ENCODE measurements at regions not wholly inside any gene's neighbourhood (a gene's known extent, or its start where the extent isn't known, plus 50 kb on each side); places are given as distances from the start of the nearest gene placed in this dataset.

DNA sequence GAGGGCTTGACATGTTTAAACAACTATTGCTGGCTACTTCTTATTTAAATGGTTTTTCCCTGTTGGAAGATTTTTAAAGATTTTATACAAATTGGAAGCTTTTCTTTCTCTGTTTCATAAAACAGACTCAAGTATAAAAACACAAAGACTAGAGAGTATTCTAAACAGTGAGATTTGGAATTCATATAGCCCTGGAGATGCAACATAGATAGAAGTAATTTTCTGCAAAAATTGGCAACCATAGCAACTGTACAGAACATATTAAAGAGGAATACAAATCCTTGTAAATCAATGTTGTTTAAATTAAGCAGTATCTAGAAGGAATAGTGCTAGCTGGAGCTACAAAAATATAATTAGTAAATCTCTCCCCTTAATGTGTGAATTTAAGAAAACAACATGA, 2612.9 kb upstream of the PCDH20 start:
- DNase-seq = no peak

DNA sequence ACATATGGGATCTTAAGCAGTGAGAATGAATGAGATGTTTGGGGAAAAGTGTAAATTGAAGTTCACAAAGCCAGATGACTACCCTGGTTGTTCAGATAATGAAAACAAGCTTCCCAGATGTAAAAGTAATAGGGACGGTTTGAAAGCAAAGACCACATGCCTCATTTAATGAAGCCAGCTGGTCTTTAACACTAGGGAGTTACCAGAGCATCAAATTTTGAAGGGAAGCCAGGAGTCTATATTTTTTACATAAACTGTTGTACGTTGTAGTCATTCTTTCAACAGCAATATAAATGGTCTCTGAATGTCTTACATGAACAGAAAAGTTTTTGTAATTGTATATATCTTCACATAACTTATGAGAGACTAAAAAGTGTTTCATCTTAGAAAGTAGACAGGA, 2604.5 kb upstream of the PCDH20 start:
- DNase-seq = no peak

DNA sequence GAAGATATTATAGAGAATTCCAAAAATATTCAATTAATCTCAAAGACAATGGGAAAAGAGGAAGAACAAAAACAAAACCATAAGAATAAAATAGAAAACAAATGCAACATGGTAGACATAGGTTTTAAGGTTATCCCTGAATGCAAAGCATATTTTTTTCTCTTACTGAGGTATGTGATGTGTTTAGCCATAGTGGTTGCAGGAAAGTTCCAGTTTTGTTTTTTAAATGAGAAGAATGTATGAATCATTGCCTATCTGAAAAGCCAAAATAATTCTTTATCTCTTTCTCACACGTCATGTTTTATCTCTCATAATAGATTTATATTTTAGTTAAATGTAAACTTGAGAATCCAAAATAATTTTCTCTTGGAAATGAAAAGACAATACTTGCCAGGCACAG, 2591.7 kb upstream of the PCDH20 start:
- DNase-seq = no peak

DNA sequence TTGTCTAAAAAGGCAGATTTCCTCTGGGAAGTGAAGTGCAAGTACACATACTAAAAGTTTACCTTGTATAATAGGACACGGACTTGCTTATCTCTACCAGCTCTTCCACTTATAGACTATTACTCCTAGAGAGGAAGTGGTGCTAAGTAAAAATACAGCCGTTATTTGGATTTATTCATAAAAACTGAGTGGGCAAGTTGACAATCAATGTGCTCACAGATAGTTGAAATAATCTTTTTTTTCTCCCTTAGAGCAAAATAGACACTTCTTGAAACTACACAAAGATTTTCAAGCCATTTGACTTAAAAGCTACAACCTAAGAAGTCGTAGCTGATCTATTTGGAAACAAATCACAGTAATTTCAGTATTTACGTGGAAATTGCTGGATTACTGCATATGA, 2584.7 kb upstream of the PCDH20 start:
- no peak for DNase-seq

DNA sequence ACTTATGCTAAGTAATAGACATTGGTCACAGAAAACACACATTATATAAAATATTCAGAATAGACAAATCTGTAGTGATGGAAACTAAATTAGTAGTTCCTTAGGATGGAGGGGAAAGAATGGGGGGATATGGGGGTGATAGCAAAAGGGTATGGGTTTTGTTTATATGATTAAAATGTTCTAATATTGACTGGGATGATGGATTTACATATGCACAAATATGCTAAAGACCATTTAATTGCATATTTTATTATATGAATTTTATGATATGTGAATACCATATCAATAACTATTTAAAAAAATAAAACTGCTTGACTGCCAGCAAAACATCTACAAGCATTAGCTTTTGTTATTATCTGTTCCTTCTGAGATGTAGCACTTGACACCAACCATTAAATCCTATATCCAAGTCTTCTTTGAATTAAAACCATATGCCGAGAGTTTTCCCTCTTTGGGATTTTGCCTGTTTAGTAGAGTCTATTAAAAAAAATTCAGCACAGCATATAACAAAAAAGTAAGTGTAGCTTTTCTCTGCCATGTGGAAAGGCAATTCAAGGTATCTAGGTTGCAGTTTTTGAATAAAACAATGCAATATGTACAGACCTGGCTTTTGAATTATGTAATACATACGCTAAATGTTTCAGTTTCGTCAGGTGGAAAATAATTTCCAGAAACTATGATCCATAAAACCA, 2584.1 kb upstream of the PCDH20 start:
- no peak for DNase-seq

DNA sequence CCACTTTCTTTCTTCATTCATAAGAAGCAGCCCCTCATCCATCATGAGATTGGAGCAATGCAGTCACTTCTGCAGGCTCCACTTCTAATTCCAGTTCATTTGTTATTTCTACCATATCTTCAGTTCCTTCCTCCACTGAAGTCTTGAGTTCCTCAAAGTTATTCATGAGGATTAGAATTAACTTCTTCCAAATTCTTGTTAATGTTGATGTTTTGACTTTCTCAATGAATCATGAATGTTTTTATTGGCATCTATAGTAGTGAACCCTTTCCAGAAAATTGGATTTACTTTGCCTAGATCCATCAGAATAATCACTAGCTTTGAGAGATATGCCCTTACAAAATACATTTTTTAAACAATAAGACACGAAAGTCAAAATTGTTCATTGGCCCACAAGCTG, 2567.7 kb upstream of the PCDH20 start:
- DNase-seq = no peak

DNA sequence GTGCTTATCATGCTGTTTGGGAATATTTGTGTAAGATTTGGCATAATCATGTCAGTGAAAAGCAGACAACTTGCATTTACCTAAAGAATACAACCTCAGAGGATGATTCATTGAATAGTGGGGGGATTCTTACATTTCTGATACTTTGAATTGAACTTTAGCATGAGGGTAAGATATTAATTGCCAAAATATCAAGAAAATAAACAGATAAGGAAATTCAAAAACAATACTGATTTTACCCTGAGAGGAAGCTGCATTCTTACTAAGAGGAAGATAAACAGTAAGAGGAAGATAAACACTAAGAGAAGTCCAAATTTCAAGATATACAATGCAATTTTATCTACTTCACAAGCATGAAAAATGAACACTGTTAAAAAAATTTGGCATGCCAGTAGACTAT, 2564.3 kb upstream of the PCDH20 start:
- DNase-seq = no peak

DNA sequence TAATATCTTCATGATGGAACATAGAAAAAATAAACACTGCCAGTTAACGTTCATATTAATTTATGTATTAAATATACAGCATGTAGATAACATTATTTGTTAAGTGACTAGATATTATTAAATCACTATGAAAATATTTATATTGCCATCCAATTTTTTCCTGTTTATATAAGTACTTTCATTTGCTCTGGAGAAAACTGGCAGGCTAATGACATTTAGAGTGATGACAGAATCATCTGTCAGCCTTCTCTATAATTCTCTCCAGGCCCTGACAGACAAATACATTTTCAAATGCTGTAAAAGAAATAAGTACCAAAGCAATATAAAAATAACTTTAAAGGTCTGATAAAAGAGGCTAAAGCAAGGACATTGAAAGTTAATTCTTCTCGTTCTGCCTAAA, 2556.7 kb upstream of the PCDH20 start:
- no peak for DNase-seq

DNA sequence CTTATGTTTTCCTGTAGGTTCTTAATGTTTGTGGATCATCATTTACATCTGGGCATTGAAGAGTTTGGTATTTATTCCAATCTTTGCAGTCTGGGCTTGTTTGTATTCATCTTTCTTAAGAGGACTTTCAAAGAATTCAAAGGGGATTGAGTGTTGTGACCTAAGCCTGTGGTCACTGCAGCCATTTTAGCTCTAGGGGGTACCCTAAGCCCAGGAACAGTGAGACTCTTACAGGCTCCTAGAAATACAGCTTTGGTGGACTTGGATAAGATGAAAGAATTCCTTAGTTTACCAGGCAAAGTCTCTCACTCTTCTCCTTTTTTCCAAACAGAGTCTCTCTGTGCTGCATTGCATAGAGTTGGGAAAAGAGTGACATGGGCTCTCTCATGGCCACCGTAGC, 2539.0 kb upstream of the PCDH20 start:
- DNase-seq = no peak

DNA sequence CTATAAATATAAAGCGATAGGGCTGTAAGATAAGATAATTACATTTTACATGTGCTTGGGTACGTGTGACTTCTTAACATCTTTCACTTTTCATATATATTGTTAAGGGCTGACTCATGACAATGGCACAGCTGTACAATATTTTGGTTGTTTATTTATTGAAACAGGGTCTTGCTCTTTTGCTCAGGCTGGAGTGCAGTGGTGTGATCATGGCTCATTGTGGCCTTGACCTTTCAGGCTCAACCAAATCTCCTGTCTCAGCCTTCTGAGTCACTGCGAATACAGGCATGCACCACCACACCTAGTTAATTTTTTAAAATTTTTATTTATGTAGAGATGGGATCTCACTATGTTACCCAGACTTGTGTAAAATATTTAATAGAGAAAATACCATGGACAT, 2532.4 kb upstream of the PCDH20 start:
- no peak for DNase-seq

DNA sequence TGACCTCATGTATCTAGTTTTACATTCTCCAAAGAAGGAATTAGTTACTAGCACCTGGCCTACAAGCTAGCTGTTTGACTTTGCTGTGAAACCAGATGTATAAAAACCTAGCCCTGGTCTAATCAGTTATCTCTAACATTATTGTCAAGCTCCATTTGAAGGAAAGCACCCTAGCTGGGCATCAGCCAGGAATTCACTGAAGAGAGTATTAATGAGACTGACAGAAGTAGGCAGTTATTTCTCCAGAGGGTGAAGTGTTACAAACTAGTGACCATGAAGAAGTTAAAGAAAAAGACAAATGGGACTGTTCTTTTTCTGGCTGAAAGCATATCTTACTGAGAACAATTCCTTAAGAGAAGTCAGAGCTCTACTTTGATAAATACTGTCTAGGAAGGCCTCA, 2529.3 kb upstream of the PCDH20 start:
- DNase-seq = no peak

DNA sequence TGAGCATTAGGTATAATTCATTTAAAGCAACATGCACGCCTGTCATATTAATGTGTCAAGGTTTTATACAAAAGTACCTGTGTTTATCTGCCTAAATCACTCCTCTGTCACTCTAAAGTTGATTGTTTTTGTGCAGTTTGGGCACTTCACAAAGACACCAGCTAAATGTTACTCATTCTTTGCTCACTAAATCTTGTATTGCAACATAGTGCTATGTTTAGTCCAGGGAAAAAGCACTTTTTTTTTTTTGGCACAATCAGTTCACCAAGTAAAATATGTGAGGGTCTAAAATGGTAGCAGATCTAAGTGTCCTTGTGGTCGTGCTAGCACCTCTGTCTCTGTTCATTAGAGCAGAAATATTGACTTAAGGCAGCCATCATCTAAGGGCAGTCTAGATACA, 2526.7 kb upstream of the PCDH20 start:
- no peak for DNase-seq

DNA sequence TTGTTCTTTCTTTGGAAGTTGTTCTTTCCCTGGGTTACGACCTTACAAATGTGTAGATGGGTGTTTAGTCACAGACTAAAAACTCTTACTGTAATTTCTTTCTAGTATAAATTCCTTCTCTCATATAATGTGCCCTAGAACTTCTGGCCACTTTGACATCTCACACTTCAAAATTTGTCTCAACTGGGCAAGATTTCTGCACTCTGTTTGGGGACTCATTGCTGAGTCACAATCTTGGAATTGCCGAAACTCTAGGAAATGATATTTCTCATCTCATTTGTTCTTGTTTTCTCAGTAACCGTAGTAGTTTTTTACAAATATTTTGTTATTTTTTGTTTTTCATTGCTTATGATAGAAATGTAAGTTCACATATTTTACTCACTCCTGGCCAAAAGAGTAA, 2523.2 kb upstream of the PCDH20 start:
- DNase-seq = no peak

DNA sequence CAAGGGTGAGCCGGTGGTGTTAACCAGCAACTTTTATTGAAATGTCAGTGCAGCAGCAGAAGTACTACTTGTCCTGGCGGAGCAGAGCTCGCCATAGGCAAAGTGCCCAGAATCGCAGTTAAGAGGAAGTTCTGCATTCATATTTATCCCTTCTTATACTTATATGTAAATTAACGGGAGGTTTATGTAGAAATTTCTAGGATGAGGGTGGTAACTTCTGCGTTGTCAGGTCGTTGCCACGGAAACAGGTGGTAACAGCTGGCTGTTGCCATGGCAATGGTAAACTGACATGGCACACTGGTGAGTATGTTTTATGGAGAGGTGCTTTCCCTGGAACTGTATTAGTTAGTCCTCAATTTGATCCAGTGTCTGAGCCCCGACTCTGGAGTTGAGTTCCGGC, 2494.9 kb upstream of the PCDH20 start:
- no peak for DNase-seq

DNA sequence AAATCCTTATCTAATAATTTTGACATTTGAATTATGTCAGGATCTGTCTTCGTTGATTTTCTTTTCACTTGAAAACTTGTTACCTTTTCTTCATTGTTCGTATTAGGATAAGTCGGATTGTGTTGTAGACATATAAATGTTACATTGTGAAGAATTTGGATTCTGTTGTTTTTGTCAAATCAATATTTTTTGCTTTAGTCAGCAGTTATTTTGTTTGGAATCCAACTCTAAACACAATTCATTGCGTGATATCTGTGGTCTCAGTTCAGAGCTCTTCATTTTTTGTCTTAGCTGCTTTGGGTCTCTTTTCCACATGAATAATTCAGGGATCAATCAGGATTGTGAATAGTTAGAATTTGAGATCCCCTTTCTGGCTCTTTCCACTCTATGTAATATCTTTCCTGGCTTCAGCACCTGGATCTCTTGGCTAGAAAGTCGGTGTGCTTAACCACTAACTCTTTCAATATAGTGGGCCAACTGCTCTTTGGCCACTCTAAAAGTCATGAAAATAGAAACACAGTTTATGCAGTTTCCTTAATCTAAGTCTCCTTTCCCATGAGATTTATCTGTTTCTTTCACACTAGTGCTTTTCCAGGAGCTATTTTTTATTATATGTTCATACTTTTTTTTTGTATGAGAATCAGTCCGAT, 2494.2 kb upstream of the PCDH20 start:
- no peak for DNase-seq

DNA sequence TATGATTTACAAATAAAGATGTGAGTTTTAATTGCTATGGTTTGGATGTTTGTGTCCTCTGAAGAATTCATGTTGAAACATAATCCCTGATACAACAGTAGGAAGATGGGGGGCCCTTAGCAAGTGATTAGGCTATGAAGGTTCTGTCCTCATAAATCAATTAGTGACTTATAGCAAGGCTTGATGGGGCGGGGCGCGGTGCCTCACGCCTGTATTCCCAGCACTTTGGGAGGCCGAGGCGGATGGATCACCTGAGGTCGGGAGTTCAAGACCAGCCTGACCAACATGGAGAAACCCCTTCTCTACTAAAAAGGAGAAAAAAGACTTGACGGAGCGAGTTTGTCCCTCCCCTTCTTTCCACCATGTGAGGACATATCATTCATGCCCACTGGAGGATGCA, 2486.5 kb upstream of the PCDH20 start:
- no peak for DNase-seq

DNA sequence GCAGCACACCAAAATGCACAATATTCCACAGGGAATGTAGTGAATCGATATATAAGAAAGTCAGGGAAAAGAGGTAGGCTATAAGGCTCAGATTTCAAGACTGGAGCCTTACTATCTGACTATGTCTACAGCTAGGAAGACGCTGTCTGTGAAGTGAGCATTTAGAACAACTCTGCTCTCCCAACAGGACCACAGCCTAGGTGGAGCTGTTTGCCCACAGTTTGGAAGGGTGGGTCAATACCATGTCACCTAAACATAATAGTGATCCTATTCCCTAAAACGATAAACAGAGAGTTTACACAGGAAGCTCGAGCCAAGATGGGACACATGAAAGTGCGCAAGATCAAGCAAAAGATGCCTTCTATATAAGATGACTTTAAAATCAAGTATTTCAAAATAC, 2486.0 kb upstream of the PCDH20 start:
- no peak for DNase-seq

DNA sequence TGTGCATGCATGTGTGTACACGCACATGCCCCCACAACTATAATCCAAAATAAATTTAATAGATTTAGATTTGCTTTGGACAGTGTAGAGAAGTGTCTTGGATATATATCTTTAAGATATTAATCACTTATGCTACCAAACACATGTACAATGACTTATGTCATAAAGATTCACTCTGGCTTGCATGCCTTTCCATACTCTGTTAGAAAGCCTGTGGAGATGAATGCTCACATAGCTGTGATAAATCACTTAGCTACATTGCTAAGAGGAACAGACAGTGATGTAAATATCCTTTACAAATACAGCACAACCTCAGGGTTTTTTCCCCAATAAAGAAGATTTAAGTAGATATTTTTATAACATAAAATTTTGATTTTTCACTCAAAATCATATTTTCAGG, 2484.8 kb upstream of the PCDH20 start:
- DNase-seq = no peak

DNA sequence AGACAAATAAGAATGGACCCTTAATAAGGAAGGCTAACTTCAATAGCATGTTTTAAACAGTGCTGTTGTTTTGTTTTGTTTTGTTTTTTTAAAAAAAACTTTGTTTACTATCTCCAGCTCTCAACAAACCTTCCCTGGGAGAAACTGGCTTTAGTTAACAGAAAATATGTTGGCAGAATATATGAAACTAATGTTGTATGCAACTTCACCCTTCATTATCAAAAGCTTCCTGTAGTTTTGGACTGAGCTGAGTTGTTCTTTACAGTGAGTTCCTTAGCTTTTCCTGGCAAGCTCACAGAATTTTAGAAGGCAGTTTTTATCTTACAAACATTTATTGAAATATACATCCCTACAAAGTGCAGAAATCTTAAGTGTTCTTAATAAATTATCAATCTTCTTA, 2480.7 kb upstream of the PCDH20 start:
- DNase-seq = no peak

DNA sequence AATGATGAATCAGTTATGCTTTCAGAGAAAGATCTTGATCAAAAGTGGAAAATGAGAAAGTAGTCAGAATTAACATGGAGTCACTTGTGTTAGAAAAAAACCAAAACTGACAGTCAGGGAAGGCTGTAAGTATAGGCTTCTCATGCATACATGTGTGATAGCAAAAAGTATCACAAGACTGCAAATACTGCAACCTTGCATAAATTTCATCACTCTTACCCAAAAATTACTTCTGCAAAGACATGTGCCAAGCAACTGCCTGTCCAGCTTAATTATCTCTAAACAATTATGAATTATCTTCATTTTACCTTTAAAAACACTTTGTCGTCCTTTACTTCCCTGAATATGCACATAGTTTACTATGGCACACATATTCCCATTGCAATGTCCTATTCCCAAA, 2466.4 kb upstream of the PCDH20 start:
- no peak for DNase-seq

DNA sequence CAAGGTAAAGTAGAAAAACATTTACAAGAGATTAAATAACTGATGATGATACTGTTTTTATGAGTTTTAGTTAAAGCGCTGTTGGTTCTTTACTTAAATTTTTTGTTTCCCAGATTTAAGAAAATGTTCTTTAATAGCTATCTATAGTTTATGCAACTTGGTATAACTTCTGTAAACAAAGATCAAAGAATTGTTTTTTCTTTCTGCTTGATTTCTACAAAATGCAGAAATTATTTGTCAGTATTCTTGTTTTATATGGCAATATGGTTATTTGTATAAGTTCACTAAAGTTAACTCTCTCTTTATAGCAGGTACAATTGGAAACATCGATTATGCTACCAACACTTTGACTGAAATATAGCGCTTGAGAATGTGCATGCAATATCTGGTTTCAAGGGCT, 2465.1 kb upstream of the PCDH20 start:
- DNase-seq = no peak

DNA sequence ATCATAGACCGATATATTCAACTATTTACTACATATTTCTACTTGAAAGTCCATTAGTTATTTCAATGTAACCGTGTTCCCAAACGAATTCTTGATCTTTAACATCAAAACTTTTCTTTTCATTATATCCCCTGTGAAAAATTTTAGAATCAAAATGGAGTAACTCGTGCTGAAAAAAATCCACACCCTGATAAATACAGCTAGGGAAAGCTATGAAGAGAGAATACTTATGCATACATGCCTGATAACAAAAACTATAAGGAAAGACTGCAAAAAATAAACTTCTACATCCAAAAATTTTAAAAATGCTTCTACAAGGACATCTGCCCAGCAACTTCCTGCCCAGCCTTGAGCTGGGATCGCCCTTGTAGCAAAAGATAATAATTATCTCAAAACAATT, 2458.3 kb upstream of the PCDH20 start:
- no peak for DNase-seq

DNA sequence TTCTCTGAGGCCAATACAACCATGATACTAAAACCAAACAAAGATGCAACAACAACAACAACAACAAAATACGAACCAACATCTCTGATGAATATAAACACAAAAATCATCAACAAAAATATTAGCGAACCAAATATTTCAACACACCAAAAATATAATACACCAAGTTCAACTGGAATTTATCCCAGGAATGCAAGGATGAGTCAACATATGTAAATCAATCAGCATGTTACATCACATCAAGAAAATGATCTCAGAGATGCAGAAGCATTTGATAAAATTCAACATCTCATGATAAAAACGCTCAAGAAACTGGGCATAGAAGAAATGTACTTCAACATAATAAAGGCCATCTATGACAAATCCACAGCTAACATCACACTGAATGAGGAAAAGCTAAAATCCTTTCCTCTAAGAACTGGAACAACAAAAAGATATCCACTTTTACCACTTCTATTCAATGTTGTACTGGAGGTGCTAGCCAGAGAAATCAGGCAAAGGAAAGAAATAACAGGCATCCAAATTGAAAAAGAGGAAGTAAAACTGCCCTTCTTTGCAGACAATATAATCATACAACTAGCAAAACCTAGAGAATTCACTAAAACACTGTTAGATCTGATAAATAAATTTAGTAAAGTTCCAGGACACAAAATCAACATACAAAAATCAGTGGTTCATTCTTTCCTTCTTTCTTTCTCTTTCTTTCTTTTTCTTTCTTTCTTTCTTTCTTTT, 2448.7 kb upstream of the PCDH20 start:
- DNase-seq = no peak

DNA sequence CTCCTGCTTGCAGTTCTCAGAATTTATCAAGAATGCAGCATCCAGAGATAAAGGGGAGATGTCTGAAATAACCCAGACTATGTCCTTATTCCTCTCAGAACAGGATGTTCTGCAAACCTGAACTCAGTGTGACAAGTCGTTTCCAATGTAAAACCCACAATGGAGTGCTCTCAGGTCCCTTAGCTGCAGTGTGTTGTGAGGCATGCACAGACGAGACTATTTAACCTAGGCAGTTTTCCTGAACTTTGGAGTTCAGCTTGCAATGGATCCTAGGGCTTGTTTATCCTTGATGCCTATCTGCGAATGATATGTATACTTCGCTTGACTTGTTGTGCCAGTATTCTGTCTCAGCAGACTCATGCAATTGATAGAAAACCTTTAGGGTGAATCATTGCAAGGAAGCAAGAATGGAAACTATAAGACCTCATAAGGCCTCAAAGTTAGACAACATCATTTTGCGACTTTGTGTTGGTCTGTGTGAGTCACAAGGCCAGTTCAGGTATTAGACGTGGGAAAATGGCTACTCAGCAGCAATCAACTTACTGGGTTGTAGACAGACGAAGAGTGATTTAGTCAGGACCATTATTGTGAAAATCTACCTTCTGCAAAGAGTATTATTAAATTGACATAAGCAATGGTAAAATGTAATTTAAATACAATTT, 2439.9 kb upstream of the PCDH20 start:
- no peak for DNase-seq

Data from suppressor macrophage (primary cell).